Uterus (tissue), 2 donors: ENCODE measurements at regions not wholly inside any gene's neighbourhood (a gene's known extent, or its start where the extent isn't known, plus 50 kb on each side); places are given as distances from the start of the nearest gene placed in this dataset.

Source experiments
- CTCF ChIP-seq, 4 experiments: fragments of 200-600 bp in 2 of 4; fragments of 450-650 bp in 2 of 4; sonication (generic) in 2 of 4; IDR thresholded peaks; one replicate each; pipeline ENCODE4 v1.5.1; 2016 to 2019; ENCODE audit warnings: antibody characterized with exemption in 4 of 4, mild to moderate bottlenecking in 2 of 4, moderate library complexity in 1 of 4
- POLR2A ChIP-seq, 2 donors: fragments of 450-650 bp; IDR thresholded peaks; one replicate each; pipeline ENCODE4 v1.6.1; 2016; ENCODE audit warnings: antibody characterized with exemption in 2 of 2, mild to moderate bottlenecking in 1 of 2, moderate library complexity in 1 of 2

GRCh38 chr2:16323126-16323520 is 342.5 kb downstream of the CYRIA start:
- TF ChIP-seq CTCF (IDR thresholded peaks at IDR 0.05) (no peak), POLR2A (IDR thresholded peaks at IDR 0.05) (no peak)
